Lung (tissue), 11 donors: ENCODE measurements at regions not wholly inside any gene's neighbourhood (a gene's known extent, or its start where the extent isn't known, plus 50 kb on each side); places are given as distances from the start of the nearest gene placed in this dataset.
"Not testable (repeated sequence)": the region's sequence is repeated elsewhere in the genome, so short reads cannot be mapped to it uniquely, and the experiment has no call there.

ENCODE experiments used
- ATAC-seq: fragments of 200-7000 bp; cut with Tn5 transposase; one replicate; pipeline ENCODE4 v1.9.1; 2020; ENCODE audit warnings: moderate number of reproducible peaks; ENCODE audit not compliant: insufficient read depth, low FRiP score
- DNase-seq, 3 donors: peaks; one replicate each; pipeline ENCODE4 v3.0.0-alpha.2; 2013 to 2017
- H3K27ac ChIP-seq, 2 donors: one replicate each; pipeline ENCODE4 v1.5.1; 2013; ENCODE audit warnings: mild to moderate bottlenecking in 2 of 2, moderate library complexity in 2 of 2, control low read depth in 1 of 2, inconsistent platforms in 1 of 2, low read depth in 1 of 2, low read length in 1 of 2
- H3K27me3 ChIP-seq, 3 donors: one replicate each; pipeline ENCODE4 v1.5.1; 2013; ENCODE audit warnings: low read length in 2 of 3; ENCODE audit not compliant: control insufficient read depth in 3 of 3, insufficient read depth in 3 of 3
- H3K36me3 ChIP-seq, 4 donors: one replicate each; pipeline ENCODE4 v1.5.1; 2013; ENCODE audit warnings: low read length in 4 of 4, mild to moderate bottlenecking in 1 of 4, moderate library complexity in 1 of 4; ENCODE audit not compliant: control insufficient read depth in 4 of 4, insufficient read depth in 4 of 4
- H3K4me1 ChIP-seq, 5 donors: one replicate each; pipeline ENCODE4 v1.5.1; 2013; ENCODE audit warnings: low read length in 5 of 5, mild to moderate bottlenecking in 2 of 5, moderate library complexity in 1 of 5; ENCODE audit not compliant: control insufficient read depth in 5 of 5, insufficient read depth in 5 of 5
- H3K4me3 ChIP-seq: one replicate; pipeline ENCODE4 v1.5.1; 2013; ENCODE audit warnings: mild to moderate bottlenecking, control low read depth, moderate library complexity
- H3K9ac ChIP-seq, 2 donors: one replicate each; pipeline ENCODE4 v1.5.1; 2013; ENCODE audit warnings: low read length in 2 of 2, control low read depth in 1 of 2; ENCODE audit not compliant: insufficient read depth in 1 of 2
- H3K9me3 ChIP-seq, 4 donors: one replicate each; pipeline ENCODE4 v1.5.1; 2013; ENCODE audit warnings: low read length in 3 of 4, mild to moderate bottlenecking in 1 of 4, moderate library complexity in 1 of 4; ENCODE audit not compliant: control insufficient read depth in 4 of 4, insufficient read depth in 3 of 4
- WGBS, 2 donors: extraction: QIAGEN DNeasy Blood & Tissue Kit; methylation state at CpG; one replicate each; pipeline ENCODE4 v1.1.7; 2013; 5-methylcytosine and 5-hydroxymethylcytosine counted together
- TF ChIP-seq, protein P1 (sequence below): IDR thresholded peaks from 2 replicates; pipeline ENCODE4 v1.5.1; 2012; ENCODE audit warnings: mild to moderate bottlenecking; ENCODE audit errors: control extremely low read depth, extremely low read depth
- donor health status: control.
- donor health status: control.
- donor health status: Bipolar disorder and iron deficiency.
- donor health status: healthy.
- donor health status: DM: yes; HTN: yes; CAD: no.

DNA sequence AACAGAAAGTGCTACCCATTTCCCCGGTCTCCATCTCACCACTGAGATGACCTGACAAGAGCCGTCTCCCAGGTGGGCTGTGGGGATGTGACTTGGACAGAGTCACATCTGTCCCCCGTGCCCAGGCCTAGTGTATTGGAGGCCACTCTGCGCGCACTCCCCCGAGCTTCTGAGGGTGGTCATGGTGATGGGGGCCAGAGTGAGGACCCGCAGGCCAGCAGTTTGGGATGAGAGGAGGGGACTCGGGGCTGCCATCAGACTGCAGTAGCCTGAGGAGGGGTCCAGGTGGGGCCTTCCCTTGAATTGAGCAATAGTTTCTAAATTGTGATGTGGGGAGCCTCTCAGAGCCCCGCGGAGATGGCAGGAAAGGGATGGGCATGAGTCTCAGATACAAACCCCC, 852.6 kb downstream of the TBC1D22A start:
- ATAC-seq, result no peak
- Histone ChIP-seq H3K9me3 (peaks cover 0 to 10% (median 0%) of the 10 kb centered on the region in 4 donors), H3K4me1 (no peaks in the 10 kb centered on the region), H3K27ac (no peak overlapping the region), H3K27me3 (peaks cover 0 to 8% (median 0%) of the 10 kb centered on the region in 3 donors), H3K4me3 (no peak overlapping the region), H3K9ac (no peak overlapping the region), H3K36me3 (no peaks in the 10 kb centered on the region)
- TF ChIP-seq, protein P1, sequence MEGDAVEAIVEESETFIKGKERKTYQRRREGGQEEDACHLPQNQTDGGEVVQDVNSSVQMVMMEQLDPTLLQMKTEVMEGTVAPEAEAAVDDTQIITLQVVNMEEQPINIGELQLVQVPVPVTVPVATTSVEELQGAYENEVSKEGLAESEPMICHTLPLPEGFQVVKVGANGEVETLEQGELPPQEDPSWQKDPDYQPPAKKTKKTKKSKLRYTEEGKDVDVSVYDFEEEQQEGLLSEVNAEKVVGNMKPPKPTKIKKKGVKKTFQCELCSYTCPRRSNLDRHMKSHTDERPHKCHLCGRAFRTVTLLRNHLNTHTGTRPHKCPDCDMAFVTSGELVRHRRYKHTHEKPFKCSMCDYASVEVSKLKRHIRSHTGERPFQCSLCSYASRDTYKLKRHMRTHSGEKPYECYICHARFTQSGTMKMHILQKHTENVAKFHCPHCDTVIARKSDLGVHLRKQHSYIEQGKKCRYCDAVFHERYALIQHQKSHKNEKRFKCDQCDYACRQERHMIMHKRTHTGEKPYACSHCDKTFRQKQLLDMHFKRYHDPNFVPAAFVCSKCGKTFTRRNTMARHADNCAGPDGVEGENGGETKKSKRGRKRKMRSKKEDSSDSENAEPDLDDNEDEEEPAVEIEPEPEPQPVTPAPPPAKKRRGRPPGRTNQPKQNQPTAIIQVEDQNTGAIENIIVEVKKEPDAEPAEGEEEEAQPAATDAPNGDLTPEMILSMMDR, result no peak
- 81 to 91% methylated on average over 10 of the region's 10 CpGs for WGBS, 2 donors
- no peak for DNase-seq

DNA sequence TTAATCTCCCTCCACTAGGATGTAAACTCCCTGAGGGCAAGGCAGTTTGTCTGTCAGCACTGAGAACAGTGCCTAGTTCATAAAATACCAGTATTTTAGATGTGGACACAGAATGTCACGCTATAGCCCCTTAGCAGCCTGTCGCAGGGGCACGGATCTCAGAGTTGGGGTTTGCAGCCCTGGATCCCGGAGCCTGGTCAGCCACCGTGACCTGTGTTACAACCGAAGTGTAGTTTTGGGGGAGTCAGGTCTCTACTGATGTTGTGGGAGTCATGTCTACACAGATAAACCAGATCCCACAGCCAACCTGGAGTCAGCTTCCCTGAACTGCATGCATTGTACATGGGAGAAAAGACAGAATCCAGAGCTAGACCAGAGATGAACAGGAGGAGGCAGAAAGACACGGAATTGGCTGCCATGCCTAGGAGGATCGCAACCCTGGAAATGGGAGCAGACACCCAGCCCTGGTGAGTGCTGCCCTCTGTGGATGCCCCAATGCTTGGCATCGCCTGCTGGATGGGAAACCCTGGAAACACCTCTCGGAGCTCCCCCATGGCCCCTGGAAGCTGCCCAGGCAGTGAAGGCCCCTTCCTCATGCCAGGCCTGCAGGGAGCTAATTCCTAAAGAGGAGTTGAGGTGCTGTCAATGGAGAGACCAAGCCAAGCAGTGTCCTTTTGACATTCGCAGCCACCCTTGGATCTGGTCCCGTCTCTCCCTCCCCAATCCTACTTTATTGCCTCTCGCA, 851.3 kb downstream of the TBC1D22A start:
- ATAC-seq, result no peak
- no peak overlapping the region for H3K27ac ChIP-seq
- H3K4me1 ChIP-seq, result no peaks in the 10 kb centered on the region
- peaks cover 0 to 8% (median 0%) of the 10 kb centered on the region in 4 donors for H3K9me3 ChIP-seq
- H3K27me3 ChIP-seq, result peaks cover 0 to 8% (median 0%) of the 10 kb centered on the region in 3 donors
- H3K4me3 ChIP-seq, result no peak overlapping the region
- H3K9ac ChIP-seq, result no peak overlapping the region
- no peaks in the 10 kb centered on the region for H3K36me3 ChIP-seq
- TF ChIP-seq, protein P1, result no peak
- no peak for DNase-seq
- WGBS, 2 donors, result 91 to 93% methylated on average over 13 of the region's 13 CpGs

DNA sequence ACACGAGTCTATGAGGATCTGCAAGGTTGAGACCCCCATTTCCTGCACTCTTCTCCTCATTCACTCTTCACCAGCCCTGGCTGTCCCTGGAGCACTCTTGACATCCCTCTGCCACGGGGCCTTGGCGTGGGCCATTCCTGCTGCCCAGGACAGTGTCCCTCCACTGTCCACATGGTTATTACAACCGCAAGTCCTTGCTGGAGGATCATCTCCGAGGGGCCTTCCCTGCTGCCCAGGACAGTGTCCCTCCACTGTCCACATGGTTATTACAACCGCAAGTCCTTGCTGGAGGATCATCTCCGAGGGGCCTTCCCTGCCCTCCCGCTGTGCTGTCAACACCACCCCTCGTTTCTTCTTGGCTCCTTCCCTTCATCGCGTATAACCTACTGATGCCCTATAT, 850.7 kb downstream of the TBC1D22A start:
- H3K4me3 ChIP-seq, H3K36me3 ChIP-seq, ATAC-seq, H3K9ac ChIP-seq, H3K4me1 ChIP-seq, H3K27me3 ChIP-seq, H3K9me3 ChIP-seq, DNase-seq, H3K27ac ChIP-seq: not testable (repeated sequence)
- 75 to 79% methylated on average over 11 of the region's 11 CpGs for WGBS, 2 donors

DNA sequence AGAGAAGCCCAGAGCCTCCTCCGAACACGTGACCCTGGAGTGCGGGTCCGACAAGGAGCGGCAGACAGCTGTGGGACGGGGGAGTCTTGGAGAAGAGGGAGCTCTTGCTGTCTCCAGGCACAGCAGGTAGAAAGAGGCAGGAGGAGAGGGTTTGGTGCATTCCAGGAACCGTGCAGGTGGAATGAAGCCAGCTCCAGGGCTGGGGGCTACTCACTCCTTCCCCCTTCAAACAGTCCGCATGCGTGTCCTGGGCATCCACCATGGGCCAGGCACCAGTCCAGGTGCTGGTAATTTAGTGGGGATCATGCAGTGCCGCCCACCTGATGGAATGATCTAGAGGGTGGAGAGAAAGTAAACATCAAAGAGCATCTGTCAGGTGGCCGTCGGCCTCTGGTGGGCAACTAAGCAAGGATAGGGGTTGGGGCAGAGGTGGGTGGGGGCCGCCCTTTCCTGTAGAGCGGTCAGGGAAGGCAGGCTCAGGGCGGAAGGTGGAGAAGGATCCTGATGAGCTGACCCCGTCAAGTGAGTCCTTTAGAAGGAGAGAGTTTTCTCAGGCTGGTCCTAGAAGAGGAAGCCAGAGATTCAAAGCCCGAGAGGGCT, 850.0 kb downstream of the TBC1D22A start:
- peaks cover 0 to 8% (median 0%) of the 10 kb centered on the region in 4 donors for H3K9me3 ChIP-seq
- WGBS, 2 donors, result 76 to 82% methylated on average over 17 of the region's 17 CpGs
- H3K27me3 ChIP-seq, result peaks cover 0 to 5% (median 0%) of the 10 kb centered on the region in 3 donors
- no peaks in the 10 kb centered on the region for H3K36me3 ChIP-seq
- no peak overlapping the region for H3K4me3 ChIP-seq
- H3K27ac ChIP-seq, result no peak overlapping the region
- DNase-seq (no peak), ATAC-seq (no peak)
- TF ChIP-seq, protein P1, result no peak
- no peak overlapping the region for H3K9ac ChIP-seq
- no peaks in the 10 kb centered on the region for H3K4me1 ChIP-seq
